HG02981 (cell line): ENCODE measurements at regions not wholly inside any gene's neighbourhood (a gene's known extent, or its start where the extent isn't known, plus 50 kb on each side); places are given as distances from the start of the nearest gene placed in this dataset.

ENCODE experiments used
- ATAC-seq: cut with Tn5 transposase; IDR thresholded peaks from one replicate; pipeline ENCODE4 v1.9.1; 2021; ENCODE audit warnings: mild to moderate bottlenecking, moderate library complexity; ENCODE audit not compliant: unreplicated experiment

- ATAC-seq, result no peak
Observed at GRCh38 chr4:23741681-23742191, 148.1 kb downstream of the PPARGC1A start.

- ATAC-seq, result no peak
Observed at GRCh38 chr4:23737571-23737970, 152.3 kb downstream of the PPARGC1A start.

DNA sequence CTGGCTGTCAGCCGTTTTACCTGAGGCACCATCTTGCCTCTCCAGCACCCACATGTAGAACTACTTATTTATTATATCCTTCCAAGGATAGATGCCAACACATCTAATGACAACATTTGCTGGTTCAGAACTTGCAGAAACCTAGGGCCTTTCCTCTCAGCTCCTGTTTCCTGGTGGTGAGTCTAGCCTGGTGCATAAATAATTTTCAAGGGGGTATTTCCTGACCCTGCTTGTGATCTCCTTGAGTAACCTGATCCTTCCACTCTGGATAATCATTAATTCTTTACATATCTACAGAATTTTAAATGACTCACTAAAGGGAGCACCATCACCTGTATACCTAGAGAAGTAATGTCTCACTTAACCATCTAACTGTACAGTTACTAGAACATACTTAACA is 153.4 kb downstream of the PPARGC1A start:
- ATAC-seq, result no peak

DNA sequence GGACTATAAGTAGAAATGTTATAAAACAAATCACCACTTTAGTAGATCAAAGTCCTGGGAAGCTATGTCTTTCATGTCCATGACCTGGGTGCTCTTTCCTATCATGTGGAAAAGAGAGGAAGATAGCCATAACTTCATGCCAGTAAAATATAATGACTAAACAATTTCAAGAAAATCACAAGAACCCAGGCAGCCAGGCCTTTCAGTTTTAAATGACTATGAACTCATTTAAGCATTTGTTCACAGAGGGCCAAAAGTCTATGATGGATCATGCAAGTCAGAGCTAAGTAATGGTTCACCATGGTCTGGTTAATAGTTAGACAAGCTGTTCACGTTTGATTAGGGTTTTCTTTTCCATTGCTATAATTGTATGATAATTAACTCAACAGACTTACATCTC is 155.8 kb downstream of the PPARGC1A start:
- ATAC-seq, result no peak

DNA sequence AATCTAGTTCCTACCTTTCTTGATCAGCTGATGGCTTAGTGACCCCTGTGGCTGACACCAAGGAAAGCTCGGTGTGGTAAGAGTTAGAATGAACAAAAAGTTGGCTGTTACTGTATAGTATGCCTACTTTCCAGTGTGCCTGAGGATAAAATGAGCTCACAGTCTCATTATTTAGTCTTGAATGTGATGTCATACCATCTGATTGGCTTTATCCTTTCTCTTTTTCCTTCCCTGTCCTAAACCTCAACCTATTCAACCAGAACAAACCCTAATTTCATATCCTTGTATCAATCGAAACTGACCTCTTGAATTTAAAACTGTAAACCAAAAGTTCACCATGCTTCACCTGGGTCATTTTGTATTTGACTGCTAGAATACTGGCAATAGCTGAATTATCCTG is 156.4 kb downstream of the PPARGC1A start:
- ATAC-seq, result no peak

DNA sequence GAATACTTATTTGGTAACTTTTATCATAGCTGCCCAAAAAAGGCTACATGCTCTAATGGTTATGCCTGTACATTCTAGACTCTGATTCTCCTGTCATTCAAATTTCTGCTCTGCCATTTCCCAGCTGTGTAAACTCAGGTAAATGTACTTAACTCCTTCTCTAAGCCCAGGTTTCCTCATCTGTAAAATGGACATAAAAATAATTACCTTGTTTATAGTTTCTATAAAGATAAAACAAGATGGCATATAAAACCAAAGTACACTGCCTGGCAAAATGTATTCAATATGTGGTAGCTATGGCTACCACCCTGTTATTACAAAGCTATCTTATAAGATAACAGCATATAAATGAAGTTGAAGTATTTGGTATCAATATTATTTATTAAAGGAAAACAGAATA is 158.8 kb downstream of the PPARGC1A start:
- ATAC-seq, result no peak

- ATAC-seq, result no peak
Observed at GRCh38 chr4:23728971-23729370, 160.9 kb downstream of the PPARGC1A start.

DNA sequence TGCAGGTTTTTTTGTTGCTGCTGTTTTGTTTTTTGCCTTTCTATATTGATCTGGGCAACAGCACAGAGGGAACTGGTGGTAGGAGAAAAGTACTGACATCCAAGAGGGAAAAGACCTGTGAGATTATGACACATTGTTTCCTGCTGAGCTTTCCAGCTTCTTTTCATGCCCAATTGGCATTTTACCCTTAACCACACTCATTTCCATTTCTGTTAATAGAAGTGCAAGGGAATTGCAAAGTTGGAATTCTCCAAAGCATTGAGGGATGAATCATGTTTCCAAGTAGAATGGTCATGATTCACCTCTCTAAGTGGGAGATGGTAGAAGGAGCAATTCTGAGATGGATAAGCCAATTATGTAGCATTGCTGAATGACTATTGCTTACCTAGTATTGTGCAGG is 161.5 kb downstream of the PPARGC1A start:
- ATAC-seq, result no peak

GRCh38 chr4:23720556-23720955 is 169.3 kb downstream of the PPARGC1A start:
- ATAC-seq, result no peak

GRCh38 chr4:23718435-23718834 is 171.4 kb downstream of the PPARGC1A start:
- no peak for ATAC-seq

- no peak for ATAC-seq
Observed at GRCh38 chr4:23717528-23718248, 172.2 kb downstream of the PPARGC1A start.

DNA sequence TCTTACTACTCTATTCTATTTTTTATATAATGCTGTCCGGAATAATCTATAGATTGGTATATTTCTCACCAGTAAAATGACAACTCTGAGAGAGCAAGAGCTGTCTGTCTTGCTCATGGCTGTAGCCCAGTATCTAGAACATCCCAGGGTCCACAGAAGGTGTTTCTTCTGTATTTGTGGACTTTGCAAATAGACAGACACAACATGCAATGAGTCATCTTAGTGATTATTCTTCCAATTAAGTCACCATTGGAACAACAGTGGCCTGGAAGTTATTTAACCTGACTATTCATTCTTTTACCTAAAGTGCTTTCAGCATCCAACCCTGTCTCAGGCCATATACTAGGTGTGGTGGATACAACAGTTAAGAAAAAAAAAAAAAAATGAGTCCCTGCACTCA is 179.5 kb downstream of the PPARGC1A start:
- ATAC-seq, result no peak

DNA sequence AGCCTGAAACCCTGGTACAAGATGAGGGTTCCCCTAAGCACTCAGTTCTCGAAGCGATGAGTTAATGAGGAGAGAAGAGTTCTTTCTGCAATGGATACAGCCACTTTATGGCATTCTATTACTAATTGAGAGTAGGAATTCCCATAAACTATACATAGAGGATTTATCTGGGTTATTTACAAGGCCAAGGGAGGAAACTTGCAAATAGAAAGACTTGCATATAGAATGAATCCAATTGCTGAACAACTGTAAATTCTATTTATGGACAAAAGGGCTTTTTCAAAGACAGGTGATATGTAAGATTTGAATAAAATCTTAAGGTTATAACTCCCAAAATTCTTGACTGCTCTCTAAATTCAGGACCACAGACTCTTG is 182.2 kb downstream of the PPARGC1A start:
- no peak for ATAC-seq

DNA sequence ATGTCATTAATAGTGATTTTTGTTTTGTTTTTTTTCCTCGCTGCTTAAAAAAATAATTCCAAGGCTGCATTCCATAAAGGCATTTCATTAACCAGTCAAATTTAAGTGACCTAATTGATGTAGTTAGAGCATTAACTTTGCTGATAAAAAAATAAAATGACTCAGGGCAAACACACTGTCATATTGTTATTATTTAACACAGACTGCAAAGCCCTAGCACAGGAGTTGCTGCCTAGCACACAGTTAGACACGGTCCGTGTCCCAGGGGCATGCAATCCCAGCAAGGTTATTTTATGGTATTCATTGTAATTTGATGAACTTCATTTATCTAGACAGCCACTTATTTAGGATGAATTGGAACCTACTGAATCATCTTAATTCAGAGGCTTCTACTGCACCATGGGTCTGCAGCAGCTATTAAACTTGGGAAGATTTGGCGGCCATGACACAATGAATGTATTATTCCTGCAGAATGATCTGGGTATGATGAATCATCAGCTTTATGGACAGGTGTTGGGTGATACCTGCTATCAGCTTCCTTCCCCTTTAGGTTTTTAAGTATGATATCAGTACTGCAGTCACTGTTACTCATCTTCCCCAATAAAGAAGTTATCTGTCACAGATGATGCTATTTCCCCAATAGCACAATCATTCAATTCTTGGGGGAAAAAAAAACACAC is 182.7 kb downstream of the PPARGC1A start:
- ATAC-seq, result no peak

GRCh38 chr4:23700197-23700596 is 189.7 kb downstream of the PPARGC1A start:
- no peak for ATAC-seq

DNA sequence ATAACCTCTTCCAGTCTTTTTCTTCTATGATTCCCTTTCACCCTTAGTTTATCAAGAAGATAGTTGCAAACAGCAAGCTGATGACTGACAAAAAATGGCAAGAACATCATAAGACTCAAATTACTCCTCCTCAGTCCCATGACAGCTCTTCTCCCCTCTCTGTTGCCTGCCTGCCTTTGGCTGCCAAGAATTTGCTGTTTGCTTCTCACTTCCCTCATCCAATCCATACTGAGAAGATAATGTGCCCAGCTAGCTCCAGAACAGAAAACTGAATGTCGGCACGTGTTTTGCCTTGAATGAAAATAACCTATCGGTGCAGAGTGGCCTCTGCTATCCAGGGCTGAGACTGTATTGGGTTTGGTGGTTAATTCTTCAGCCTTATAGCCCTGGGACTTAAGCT is 192.1 kb downstream of the PPARGC1A start:
- no peak for ATAC-seq

DNA sequence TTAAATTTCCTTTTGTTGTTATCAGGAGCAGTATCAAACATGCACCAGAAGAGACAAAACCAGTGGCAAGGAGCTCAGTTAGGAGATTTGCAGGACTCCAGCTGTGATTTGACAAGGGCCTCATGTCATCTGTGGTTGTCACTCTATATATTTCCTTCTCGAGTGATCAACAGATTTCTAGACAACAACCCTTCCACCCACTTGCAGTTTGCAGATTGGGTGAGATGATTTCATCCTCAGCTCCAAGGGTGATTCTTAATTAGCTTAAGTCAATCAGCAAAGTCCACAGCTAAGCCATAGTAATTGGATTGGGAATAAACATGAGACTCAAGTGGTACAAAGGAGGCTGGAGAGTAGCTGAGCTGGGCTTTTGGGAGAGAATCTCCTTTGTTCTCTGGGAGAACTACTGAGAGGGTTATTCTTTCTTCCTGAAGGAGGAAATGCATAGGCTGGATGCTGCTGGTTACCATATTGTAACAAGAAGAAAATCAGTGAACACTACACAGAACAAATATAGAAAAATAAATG is 192.8 kb downstream of the PPARGC1A start:
- no peak for ATAC-seq

DNA sequence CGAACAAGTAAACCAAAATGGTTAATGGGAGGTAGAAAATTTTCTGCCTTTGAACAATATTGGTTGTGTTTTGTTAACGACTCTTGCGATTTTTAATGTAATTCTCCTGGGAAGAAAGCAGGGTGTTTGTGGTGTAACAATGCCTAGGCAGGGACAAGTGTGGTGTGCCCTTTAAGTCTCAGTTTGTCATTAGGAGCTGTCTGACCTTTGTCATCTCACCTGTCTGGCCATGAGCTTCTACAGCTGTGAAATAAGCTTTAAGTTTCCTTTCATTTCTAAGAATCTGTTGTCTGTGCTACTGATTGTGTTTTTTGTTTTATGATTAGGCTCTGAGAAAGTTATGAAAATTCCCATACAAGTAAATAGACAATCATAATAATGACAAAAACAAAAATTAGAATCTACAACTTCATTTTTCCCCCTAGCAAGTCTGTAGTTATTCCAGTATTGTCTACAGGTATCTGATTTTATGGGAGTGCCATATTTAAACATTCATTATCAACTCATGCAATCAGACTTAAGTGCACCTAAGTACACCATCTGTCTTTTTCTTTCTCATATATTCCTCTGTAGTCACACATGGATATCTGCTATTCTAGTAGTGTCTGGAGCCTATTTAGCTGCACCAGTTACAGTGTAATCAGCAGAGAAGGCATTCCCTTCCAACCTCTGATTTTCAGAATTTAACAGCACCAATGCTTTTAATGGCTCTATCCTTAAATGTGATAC is 203.5 kb downstream of the PPARGC1A start:
- ATAC-seq, result no peak

DNA sequence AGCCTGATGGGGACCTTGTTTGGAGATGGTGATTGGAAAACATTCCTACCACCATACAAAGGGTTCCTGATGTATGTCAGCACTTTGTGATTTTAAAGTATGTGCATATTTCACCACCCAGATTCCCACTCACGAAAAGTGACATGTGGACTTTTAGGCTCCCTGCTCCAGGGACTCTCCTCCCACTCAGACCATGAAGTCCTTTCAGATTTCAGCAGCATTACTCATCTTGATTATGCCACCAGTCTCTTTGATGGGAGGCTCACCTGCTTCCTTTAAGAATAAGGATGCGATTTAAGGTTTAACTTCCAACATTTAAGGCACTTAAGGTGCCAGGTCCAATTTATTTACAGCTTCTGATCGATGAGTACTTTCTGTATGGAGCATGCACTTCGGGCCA is 204.4 kb downstream of the PPARGC1A start:
- ATAC-seq, result no peak

- ATAC-seq, result no peak
Observed at GRCh38 chr4:23680671-23681518, 209.0 kb downstream of the PPARGC1A start.

GRCh38 chr4:23674694-23675093 is 215.2 kb downstream of the PPARGC1A start:
- ATAC-seq, result no peak
